Subcutaneous abdominal adipose tissue (tissue), 5 donors: ENCODE measurements at regions not wholly inside any gene's neighbourhood (a gene's known extent, or its start where the extent isn't known, plus 50 kb on each side); places are given as distances from the start of the nearest gene placed in this dataset.

Source experiments
- H3K27ac ChIP-seq: one replicate; pipeline ENCODE4 v1.7.0; 2013; ENCODE audit warnings: low read depth, mild to moderate bottlenecking, inconsistent platforms, low read length, moderate library complexity
- H3K27me3 ChIP-seq, 5 donors: one replicate each; pipeline ENCODE4 v1.7.0; 2013; ENCODE audit warnings: low read length in 5 of 5, inconsistent platforms in 1 of 5; ENCODE audit not compliant: control insufficient read depth in 5 of 5, insufficient read depth in 4 of 5
- H3K36me3 ChIP-seq, 5 donors: one replicate each; pipeline ENCODE4 v1.7.0; 2013; ENCODE audit warnings: low read length in 5 of 5; ENCODE audit not compliant: control insufficient read depth in 5 of 5, insufficient read depth in 5 of 5
- H3K4me1 ChIP-seq, 5 donors: one replicate each; pipeline ENCODE4 v1.7.0; 2013; ENCODE audit warnings: low read length in 5 of 5, mild to moderate bottlenecking in 3 of 5, moderate library complexity in 1 of 5; ENCODE audit not compliant: control insufficient read depth in 5 of 5, insufficient read depth in 5 of 5
- H3K4me3 ChIP-seq, 5 donors: one replicate each; pipeline ENCODE4 v1.7.0; 2013; ENCODE audit warnings: low read length in 5 of 5, low read depth in 1 of 5
- H3K9ac ChIP-seq, 5 donors: one replicate each; pipeline ENCODE4 v1.7.0; 2013; ENCODE audit warnings: low read length in 5 of 5, mild to moderate bottlenecking in 4 of 5, moderate library complexity in 3 of 5
- H3K9me3 ChIP-seq, 5 donors: one replicate each; pipeline ENCODE4 v1.7.0; 2013; ENCODE audit warnings: low read length in 5 of 5; ENCODE audit not compliant: control insufficient read depth in 5 of 5
- donor health status: healthy.
- donor health status: healthy.
- donor health status: healthy.
- donor health status: healthy.
- donor health status: healthy.

DNA sequence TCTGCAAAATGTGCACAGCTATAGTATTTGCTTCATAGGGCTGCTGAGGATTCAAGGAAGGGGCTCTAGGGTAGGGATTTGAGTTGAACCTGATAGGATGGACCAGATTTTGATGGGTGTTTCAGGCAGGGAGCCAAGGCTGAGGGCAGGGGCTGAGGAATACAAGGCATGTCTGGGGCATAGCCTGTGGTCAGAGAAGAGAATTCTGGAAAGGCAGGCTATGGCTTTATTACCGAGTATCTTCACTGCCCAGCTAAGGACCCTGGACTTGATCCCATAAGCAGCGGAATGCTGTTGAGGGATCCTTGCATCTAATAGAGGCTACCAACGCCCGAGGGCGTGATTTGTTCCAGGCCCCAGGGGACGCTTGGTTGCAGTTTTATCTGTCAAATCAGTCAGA is 193.0 kb upstream of the TLE3 start:
- no peak overlapping the region for H3K9ac ChIP-seq
- no peak overlapping the region for H3K27ac ChIP-seq
- no peak overlapping the region for H3K4me3 ChIP-seq
- H3K4me1 ChIP-seq = peaks cover 3 to 36% (median 9%) of the 10 kb centered on the region in 5 donors
- H3K27me3 ChIP-seq = no peaks in the 10 kb centered on the region
- no peaks in the 10 kb centered on the region for H3K9me3 ChIP-seq
- no peaks in the 10 kb centered on the region for H3K36me3 ChIP-seq

DNA sequence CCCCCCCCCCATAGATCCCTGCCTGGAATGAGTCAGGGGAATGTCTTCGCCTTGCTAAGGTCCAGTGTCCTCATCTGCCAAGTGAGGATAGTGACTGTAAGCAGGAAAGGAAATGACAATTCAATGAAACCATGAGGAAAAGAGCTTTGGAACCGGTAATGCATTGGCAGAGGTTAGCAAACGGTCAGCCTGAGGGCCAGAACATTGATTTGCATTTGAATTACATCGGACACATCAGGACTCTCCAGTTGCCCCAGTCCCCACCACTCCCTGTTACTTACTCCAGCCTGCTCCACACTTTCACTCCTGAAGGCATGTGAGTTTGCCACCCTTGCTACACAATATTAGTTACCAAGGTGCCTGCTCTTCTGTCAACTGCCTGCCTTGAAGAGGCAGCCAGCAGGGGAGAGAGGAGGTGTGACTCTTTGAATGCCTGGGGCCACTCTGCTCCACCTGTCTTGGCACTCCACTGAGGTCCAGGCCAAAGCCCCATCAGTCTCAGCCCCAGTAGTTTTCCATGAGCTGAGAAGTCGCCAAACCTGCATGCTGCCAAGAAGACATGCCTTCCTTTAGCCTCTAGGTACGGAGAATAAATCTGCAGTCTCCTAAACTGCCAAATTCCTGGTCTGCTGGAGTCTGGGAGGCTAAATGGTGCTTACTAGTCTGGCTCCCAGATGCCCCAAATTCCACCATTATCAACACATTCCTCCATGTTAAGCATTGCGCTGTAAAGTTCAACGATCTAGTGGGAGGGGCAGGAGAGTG is 191.7 kb upstream of the TLE3 start:
- H3K9me3 ChIP-seq = no peaks in the 10 kb centered on the region
- H3K4me3 ChIP-seq = no peak overlapping the region
- H3K27ac ChIP-seq = no peak overlapping the region
- H3K4me1 ChIP-seq = peaks cover 3 to 36% (median 9%) of the 10 kb centered on the region in 5 donors
- H3K27me3 ChIP-seq = no peaks in the 10 kb centered on the region
- peak overlapping the region in 1 of 5 donors; percentile 1 for H3K9ac ChIP-seq
- no peaks in the 10 kb centered on the region for H3K36me3 ChIP-seq

DNA sequence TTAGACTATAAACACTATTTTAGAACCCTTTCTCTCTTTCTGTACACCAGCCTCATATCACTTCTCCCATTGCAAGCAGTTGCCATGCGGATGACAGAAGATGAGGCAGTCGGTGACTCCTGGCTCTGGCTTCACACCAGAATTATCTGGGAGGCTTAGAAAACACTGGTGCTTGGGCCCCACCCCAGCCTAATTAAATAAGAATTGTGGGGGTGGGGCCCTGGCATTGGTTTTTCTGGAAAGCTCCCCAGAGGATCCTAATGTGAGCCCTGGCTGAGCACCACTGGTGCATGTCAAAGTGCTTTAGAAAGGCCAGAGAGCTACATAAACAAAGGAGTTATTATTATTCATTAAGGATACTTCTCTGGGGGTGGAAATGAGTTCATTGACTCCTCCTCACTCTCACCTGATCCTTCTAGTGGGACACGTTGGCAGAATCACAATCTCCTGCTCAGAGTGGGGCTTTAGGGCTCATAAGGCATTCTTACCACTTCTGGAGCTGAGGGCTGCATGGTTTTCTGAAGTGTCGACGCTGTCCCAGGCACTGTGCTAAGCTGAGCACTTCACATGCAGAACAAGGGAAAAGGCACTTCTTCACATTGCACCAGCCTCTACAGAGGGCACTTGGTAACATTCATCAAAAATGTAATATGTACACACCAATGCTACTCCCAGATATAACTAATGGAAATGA is 188.5 kb upstream of the TLE3 start:
- no peaks in the 10 kb centered on the region for H3K36me3 ChIP-seq
- H3K4me1 ChIP-seq = peaks cover 3 to 29% (median 15%) of the 10 kb centered on the region in 5 donors
- H3K27ac ChIP-seq = no peak overlapping the region
- no peaks in the 10 kb centered on the region for H3K27me3 ChIP-seq
- H3K9ac ChIP-seq = no peak overlapping the region
- no peaks in the 10 kb centered on the region for H3K9me3 ChIP-seq
- H3K4me3 ChIP-seq = no peak overlapping the region

DNA sequence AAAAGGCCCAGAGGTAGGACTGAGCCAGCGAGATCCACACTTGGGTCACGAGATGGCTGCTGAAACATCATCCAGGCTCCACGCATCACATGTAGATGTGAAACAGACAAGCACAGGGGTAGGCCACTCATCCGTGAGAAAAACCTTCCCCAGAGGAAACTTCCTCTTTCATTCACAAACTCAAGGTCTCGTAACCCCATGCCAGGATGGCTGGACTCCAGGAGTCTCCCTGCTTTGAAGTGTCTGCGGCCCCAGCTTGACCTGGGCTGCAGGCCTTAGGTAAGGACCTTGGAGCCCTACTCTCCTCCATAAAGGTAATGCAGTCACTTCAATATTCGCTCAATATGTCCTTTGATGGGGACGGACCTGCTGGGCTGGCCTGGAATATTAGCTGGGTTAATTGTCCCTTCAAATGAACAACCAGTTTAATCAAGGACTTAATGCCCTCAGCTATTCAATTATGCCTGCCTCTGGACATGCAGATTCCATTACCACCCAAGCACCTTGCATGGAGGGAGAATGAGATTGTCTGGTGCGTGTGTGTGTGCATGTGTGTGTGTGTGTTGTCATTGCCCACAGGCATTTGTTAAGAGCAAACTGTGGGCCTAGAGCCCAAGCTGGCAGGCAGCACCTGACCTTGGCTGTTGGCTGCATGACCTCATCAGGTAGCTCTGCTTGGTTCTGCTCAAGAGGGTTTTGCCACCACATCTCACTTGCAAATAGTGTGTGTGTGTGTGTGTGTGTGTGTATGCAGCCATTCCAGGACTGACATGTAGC is 186.9 kb upstream of the TLE3 start:
- H3K27ac ChIP-seq = no peak overlapping the region
- no peak overlapping the region for H3K4me3 ChIP-seq
- H3K9ac ChIP-seq = no peak overlapping the region
- H3K4me1 ChIP-seq = peaks cover 0 to 12% (median 8%) of the 10 kb centered on the region in 5 donors
- H3K9me3 ChIP-seq = no peaks in the 10 kb centered on the region
- H3K27me3 ChIP-seq = no peaks in the 10 kb centered on the region
- H3K36me3 ChIP-seq = no peaks in the 10 kb centered on the region

DNA sequence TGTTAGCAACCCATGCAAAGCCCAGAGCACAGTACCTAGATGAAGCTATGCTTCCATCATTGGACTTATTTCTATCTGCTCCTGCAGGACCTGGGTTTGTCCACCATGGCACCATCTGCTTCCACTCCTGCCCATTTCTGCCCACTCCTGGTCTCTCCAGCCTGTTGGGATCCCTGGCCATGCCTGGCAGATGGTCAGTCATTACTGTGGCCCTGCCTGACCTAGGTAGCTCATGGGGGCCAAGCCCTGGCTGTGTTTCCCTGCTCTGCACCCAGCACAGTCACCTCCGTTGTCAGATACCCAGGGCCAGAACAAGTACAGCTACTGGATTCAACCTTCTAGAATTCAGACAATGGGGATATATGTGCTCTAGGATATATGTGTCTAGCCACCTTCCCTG is 185.8 kb upstream of the TLE3 start:
- Histone ChIP-seq H3K9me3 (no peaks in the 10 kb centered on the region), H3K27ac (no peak overlapping the region), H3K9ac (no peak overlapping the region), H3K36me3 (no peaks in the 10 kb centered on the region), H3K27me3 (no peaks in the 10 kb centered on the region), H3K4me1 (peaks cover 0 to 7% (median 5%) of the 10 kb centered on the region in 5 donors), H3K4me3 (no peak overlapping the region)

DNA sequence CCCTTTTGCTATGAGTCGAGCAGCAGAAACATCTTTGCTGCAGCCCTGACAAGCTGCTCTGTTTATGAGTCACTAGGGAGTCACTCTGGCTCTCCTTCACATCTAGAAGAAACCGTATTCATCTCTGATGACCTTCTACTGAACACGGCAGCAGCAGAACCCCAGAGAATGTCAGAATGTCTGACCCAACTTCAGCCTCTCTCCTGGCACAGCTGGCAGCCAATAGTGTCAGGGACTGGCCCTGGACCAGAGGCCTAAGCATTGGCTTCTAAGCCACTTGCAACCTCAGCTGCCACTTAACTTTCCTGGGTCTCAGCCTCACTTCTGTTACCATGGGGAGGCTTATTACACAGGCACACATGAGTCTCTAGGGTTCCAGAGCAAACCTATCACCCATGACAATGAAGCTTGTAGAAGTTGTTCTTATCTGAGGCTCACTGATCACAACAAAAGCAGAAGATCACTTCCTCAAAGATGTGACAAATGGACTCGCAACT is 184.1 kb upstream of the TLE3 start:
- peaks cover 0 to 7% (median 5%) of the 10 kb centered on the region in 5 donors for H3K4me1 ChIP-seq
- H3K36me3 ChIP-seq = no peaks in the 10 kb centered on the region
- no peaks in the 10 kb centered on the region for H3K27me3 ChIP-seq
- no peak overlapping the region for H3K27ac ChIP-seq
- H3K9ac ChIP-seq = no peak overlapping the region
- no peaks in the 10 kb centered on the region for H3K9me3 ChIP-seq
- H3K4me3 ChIP-seq = no peak overlapping the region

DNA sequence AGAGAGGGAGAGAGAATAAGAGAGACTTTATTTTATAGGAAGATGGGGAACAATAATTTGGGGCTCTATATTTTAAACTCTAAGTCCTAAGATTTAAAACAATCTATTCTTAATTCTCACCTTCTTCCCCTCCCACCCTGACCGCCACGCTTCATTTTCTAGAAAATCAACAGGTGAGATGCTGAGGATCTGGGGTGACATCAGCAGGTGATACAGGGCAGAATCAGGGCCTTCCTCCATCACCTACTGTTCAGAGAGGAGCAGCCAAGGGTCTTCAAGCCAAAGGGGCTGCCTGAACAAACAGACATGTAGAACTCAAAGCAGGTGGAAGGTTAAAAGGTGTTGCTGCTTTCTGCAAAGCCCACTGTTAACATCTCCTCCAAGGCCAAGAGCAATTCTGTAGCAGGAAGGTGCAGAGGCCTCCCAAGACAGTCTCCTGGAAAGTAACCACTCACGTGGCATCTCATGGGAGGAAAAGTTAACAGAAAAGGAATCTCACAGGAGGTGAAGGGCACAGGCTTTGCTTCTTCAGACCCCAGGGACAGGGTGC is 183.6 kb upstream of the TLE3 start:
- Histone ChIP-seq H3K4me1 (peaks cover 0 to 7% (median 5%) of the 10 kb centered on the region in 5 donors), H3K27me3 (no peaks in the 10 kb centered on the region), H3K4me3 (no peak overlapping the region), H3K36me3 (no peaks in the 10 kb centered on the region), H3K9ac (no peak overlapping the region), H3K9me3 (no peaks in the 10 kb centered on the region), H3K27ac (no peak overlapping the region)

DNA sequence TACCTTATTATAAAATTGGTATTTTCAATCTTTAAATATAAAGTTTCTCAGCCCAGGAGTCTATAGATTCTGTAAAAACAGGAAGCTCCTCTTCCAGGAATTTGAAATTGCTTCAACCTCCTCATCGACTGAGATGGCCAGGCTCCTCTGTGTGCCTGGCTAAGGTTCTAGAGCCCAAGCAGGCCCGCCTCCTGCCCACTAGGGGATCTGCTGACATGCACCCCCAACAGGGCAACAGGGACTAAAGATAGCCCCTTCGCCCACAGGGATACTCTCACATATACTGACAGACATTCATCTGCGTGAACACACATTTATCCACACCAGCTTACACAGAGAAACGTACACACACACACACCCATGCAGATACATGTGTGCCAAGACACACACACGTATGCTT is 183.1 kb upstream of the TLE3 start:
- Histone ChIP-seq H3K4me3 (no peak overlapping the region), H3K4me1 (peaks cover 0 to 7% (median 5%) of the 10 kb centered on the region in 5 donors), H3K9ac (no peak overlapping the region), H3K27me3 (no peaks in the 10 kb centered on the region), H3K36me3 (no peaks in the 10 kb centered on the region), H3K9me3 (no peaks in the 10 kb centered on the region), H3K27ac (no peak overlapping the region)

DNA sequence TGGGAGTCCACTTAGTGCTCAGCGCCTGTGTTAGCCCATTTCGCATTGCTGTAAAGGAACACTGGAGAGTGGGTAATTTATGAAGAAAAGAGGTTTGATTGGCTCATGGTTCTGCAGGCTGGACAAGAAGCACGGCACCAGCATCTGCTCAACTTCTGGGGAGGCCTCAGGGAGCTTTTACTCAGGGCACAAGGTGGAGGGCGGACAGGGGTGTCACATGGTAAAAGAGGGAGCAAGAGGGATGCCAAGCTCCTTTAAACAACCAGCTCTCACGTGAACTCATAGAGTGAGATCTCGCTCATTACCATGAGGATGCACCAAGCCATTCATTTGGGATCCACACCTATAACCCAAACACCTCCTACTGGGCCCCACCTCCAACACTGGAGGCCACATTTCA is 181.4 kb upstream of the TLE3 start:
- H3K27ac ChIP-seq = no peak overlapping the region
- no peaks in the 10 kb centered on the region for H3K9me3 ChIP-seq
- H3K27me3 ChIP-seq = no peaks in the 10 kb centered on the region
- peaks cover 0 to 13% (median 10%) of the 10 kb centered on the region in 5 donors for H3K4me1 ChIP-seq
- no peaks in the 10 kb centered on the region for H3K36me3 ChIP-seq
- no peak overlapping the region for H3K4me3 ChIP-seq
- H3K9ac ChIP-seq = no peak overlapping the region
